ENCODE measurements at regions not wholly inside any gene's neighbourhood (a gene's known extent, or its start where the extent isn't known, plus 50 kb on each side); places are given as distances from the start of the nearest gene placed in this dataset.

DNA sequence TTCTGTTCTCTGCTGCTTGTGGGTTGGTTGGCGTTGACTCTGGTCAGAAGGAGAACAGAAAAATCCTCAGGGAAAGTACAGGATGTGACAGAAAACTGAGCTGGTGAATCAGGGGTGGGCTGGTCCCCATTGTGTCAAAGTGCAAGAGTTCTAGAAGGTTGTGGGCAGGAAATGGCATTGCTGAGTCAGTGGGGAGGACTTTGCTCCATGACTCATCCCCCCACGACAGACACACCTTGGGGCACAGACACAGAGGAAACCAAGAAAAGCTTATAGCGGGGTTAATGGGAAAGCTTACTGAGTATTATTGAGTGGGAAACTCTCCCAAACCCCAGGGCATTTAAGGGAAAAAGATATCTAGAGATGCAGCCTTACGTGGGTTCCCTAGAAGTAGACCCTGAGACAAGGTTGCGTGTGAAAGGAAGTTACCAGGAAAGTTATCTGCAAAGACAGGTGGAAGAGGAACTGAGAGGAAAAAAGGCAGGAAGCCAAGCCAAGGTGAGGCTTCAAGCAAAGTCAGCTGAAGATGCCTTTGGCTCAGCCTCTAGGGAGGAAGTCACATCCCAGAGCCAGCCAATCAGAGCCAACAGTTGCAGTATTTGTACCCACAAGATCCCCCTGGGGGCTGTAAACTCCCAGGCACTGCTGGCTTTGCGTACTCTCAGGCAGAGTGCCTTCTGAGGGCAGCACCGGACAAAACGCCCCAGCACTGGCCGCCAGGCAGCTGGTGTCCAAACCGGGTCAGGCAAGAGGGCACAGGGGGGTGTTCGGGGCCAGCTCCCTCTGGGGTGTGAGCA, 86.4 kb downstream of the FOXL1 start:
- no peak for DNase-seq

DNA sequence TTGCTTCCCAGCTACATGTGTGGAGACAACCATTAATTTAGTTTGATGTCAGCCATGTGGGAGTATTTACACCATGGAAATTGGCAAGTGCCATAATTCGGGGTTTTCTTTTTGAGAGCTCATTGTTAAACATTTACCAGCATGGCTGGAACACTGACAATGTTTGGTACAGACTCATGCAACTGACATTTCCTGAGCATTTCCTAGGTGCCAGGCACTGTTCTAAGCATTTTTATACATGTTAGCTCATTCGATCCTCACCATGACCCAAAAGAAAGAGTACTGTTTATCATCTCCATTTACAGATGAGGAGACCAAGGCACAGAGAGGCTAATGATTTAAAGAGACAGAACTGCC, 86.9 kb downstream of the FOXL1 start:
- no peak for DNase-seq

DNA sequence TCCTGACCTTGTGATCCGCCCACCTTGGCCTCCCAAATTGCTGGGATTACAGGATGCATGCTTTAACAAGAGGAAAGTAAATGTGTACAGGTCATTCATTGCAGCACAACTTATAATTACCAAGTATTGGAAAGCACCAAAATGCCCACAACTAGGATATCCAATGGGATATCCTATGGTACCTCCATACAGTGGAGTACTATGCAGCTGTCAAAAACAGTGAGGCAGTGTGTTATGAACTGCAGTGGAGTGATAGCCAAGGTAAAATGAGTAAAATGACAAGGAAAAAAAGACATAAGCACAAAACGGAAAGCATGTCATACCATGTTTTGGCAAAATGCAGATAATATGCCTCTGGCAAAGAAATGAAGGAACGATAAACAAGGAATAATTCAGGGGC, 87.6 kb downstream of the FOXL1 start:
- DNase-seq = no peak

DNA sequence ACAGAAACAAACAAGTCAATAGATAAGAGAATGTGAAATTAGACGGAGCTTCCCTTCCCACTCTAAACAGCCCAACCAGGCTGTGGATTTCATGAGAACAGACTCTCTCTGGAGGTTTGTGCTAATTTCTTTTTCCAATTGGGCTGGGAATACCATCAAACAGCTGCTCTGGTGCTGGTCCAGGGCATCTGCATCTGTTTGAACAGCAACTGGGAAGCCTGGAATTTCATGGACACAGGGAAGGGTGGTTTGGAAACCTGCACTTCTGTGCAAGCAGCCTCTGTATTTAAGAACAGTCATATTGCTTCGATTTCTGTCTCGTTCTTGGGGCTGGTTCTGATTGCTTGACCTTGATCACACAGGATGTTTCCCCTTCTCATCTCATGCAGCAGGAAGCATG, 88.7 kb downstream of the FOXL1 start:
- no peak for DNase-seq

- DNase-seq = no peak
These were observed 90.0 kb downstream of the FOXL1 start for GRCh38 chr16:86668136-86668910.

- no peak for DNase-seq
These were observed 91.0 kb downstream of the FOXL1 start for GRCh38 chr16:86669285-86669805.

- DNase-seq = no peak
These were observed 91.8 kb downstream of the FOXL1 start for GRCh38 chr16:86669937-86670749.

DNA sequence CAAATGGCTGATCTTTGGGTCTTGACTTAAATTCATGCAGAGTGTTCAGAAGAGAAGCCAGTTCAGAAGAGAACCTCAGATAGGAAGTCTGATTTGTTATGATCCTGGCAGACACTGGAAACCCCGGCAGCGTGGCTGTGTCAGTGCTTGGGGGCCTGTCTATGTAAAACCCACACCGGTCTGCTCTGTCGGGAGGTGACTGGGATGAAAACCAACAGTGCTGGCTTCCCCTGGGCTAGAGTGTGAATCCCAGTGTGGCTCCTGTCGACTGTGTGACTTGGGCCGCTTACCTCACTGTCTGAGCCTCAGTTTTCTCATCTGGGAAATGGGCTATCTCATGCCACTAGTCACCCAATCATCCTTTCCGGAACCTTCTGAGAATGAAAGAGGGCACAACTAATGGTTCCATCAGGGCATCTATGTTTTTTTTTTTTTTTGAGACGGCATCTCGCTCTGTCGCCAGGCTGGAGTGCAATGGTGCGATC, 92.4 kb downstream of the FOXL1 start:
- DNase-seq = no peak

DNA sequence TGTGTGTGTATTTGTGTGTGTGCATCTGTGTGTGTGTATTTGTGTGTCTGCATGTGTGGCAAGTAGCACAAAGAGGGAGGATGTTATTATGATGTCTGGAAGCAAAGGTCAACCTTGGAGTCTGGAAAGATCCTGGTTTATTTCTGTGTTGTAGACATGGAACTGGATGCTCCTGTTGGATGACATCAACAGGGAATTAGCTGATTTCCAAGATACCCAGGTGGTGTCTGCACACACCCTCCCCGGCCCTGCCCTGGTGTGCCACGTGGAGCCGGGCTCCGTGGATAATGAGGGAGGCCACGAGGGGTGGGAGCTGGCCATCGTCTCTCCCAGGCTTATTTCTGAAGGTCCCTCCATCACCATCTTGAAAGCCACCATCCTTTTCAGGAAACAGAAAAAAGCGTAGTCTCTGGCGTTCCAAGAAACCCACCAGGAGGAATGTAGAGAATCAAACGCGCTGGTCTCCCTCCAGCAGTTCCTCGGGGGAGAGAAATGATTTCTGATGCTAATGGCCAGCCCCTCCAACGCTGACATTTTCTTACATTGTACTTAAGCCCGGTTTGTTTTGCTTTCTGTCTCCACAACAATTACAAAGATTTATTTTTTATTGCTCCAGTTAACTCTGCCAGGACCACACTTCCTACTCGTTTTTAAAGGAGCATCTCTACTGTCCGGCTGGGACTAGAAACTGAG, 93.3 kb downstream of the FOXL1 start:
- DNase-seq = no peak

DNA sequence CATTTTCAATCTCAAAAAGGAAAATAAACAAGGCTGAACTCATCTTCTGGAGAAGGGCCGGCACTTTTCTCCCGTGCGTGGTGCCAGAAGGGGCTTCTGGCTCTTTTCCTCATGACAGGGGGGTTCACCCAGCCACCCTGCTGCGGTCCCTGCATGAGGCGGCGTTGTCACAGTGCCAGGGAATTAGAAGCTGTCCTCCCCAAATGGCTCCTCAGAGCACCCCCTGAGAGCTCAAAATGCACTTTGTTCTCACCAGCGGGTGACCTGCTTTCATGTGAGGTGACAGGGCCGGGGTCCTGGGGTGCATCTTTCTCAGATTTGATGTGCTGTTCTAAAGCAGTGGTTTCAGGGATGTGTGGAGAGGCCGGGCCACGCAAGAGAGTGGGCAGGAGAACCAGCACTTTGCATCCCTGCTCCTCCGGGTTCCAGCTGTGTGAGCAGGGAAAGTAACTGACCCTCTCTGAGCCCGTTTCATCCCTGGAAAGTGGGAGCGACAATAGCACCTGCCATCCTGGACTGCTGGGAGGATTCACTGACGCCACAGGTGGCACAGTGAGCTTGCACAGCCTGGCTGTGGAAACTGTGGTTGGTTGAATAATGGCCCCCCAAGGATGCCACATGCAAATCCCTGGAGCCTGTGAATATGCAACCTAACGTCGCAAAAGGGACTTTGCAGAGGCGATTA, 94.0 kb downstream of the FOXL1 start:
- no peak for DNase-seq

DNA sequence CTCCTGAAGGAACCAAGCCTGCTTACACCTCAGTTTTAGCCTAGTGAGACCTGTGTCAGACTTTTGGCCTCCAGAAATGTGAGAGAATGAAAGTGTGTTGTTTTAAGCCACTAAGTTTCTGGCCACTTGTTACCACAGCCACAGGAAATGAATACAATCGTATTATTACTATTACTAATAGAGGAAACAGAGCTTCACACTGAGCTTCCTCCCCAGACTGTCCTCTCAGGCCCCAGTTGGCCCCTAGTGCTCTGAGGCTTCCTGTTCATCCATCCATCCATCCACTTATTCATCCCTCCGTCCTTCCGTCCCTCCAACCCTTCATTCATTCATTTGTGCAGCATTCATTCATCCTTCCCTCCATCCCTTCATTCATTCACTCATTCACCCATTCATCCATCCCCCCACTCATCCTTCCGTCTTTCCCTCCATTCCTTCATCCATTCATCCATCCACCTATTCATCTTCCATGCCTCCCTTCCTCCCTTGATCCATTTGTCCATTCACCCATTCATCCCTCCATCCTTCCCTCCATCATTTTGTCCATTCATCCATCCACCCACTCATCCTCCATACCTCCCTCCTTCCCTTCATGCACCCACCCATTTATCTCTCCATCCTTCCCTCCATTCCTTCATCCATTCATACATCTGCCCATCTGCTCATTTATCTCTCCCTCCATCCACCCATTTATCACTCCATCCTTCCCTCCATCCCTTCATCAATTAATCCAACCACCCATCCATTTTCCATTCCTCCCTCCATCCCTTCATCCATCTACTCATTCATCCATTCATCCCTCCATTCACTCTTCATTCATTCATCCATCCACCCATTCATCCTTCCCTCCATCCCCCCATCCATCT, 95.0 kb downstream of the FOXL1 start:
- DNase-seq = no peak

GRCh38 chr16:86673956-86674453, 95.7 kb downstream of the FOXL1 start:
- DNase-seq = no peak

- no peak for DNase-seq
These were observed 97.9 kb downstream of the FOXL1 start for GRCh38 chr16:86676254-86676670.

- DNase-seq = no peak
These were observed 101.1 kb downstream of the FOXL1 start for GRCh38 chr16:86679490-86679889.

- no peak for DNase-seq
These were observed 101.8 kb downstream of the FOXL1 start for GRCh38 chr16:86680162-86680561.

DNA sequence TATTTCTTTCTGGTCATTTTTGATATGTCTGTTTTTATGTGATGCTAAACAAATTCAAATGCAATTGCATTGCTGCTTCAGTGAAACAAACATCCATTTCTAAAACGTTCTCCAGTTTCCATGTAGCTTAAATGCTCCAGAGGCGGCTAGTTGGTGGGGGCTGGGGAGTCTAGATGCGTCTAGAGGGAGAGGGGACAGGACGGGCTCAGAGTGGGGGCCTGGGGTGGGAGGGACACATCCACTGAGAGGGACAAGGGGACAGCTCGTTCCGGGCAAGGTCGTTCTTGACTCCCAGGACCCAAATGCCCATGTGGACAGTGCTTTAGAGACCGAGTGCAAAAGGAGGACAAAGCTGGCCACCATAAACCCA, 102.3 kb downstream of the FOXL1 start:
- DNase-seq = no peak

GRCh38 chr16:86681031-86681756, 102.8 kb downstream of the FOXL1 start:
- no peak for DNase-seq

GRCh38 chr16:86681757-86682106, 103.4 kb downstream of the FOXL1 start:
- no peak for DNase-seq

DNA sequence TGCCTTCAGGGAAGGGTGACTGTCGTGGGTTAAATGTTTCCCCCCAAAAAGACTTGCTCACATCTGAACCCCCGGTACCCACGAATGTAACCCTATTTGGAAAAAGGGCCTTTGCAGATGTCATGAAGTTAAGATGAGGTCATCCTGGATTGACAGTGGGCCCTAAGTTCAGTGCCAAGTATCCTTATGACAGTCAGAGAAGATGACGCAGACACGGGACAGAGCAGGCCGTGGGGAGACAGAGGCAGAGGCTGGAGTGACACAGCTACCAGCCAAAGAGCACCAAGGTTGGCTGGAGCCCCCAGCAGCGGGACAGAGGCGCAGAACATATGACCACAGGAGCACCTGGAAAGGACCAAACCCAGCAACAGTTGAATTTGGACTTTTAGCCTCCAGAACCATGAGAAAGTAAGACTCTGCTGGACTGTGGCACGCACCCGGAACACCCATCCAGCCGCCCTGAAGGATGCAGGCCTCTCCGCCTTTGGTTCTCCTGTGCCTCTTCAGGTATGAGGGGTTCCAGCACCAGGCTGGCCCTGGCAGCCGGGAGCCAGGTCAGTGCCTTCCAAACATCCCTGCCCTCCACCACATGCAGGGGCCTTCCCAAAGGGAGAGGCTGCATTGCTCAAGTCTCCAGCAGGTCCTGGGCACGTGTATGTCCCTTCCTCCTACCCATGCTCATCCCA, 104.0 kb downstream of the FOXL1 start:
- no peak for DNase-seq

Measured in effector CD4-positive, alpha-beta T cell (primary cell).